Mammary epithelial cell (primary cell): ENCODE measurements at regions not wholly inside any gene's neighbourhood (a gene's known extent, or its start where the extent isn't known, plus 50 kb on each side); places are given as distances from the start of the nearest gene placed in this dataset.

Experiments
- EZH2 ChIP-seq: IDR thresholded peaks from 2 replicates; pipeline ENCODE4 v1.6.1; 2012; ENCODE audit warnings: low read length, inconsistent platforms, borderline replicate concordance
- TF ChIP-seq, protein P1 (sequence below), 2 donors: IDR thresholded peaks in 1 of 2; conservative IDR thresholded peaks in 1 of 2; 2 replicates each; pipeline ENCODE4 v1.5.1; 2011 to 2012; ENCODE audit warnings: inconsistent platforms in 2 of 2, low read length in 2 of 2, mild to moderate bottlenecking in 2 of 2, control low read depth in 1 of 2, low read depth in 1 of 2; ENCODE audit not compliant: insufficient read depth in 1 of 2; ENCODE audit errors: extremely low read depth in 1 of 2

DNA sequence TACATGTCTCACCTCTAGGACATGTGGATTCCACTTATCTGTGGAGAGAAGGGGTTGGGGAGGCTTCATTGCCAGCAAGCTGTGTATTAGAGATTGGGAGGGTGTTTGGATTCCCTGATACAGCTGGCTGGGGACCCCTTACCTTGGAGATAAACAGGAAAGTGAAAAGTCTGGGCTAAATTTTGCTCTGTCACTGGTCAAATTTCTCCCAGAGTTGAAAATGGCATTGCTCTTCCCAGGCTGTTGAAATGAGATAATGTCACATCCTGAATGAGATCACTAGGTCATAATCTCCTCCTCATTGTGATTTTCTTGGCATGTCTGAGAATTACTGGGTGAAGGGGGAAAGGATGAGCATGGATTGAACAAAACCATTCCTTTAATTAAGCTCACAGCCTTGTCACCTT, 265.0 kb upstream of the PARD3B start:
- no peak for TF ChIP-seq EZH2
- TF ChIP-seq, protein P1, sequence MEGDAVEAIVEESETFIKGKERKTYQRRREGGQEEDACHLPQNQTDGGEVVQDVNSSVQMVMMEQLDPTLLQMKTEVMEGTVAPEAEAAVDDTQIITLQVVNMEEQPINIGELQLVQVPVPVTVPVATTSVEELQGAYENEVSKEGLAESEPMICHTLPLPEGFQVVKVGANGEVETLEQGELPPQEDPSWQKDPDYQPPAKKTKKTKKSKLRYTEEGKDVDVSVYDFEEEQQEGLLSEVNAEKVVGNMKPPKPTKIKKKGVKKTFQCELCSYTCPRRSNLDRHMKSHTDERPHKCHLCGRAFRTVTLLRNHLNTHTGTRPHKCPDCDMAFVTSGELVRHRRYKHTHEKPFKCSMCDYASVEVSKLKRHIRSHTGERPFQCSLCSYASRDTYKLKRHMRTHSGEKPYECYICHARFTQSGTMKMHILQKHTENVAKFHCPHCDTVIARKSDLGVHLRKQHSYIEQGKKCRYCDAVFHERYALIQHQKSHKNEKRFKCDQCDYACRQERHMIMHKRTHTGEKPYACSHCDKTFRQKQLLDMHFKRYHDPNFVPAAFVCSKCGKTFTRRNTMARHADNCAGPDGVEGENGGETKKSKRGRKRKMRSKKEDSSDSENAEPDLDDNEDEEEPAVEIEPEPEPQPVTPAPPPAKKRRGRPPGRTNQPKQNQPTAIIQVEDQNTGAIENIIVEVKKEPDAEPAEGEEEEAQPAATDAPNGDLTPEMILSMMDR (conservative IDR thresholded peaks at IDR 0.05 in 1 of 2, IDR thresholded peaks at IDR 0.05 in 1 of 2; ENCODE audit: extremely low read depth in 1 of 2, insufficient read depth in 1 of 2, low read depth in 1 of 2, low read length in 2 of 2) = no peak
